Astrocyte (in vitro differentiated cells and primary cell): ENCODE measurements at regions not wholly inside any gene's neighbourhood (a gene's known extent, or its start where the extent isn't known, plus 50 kb on each side); places are given as distances from the start of the nearest gene placed in this dataset.
A peak's percentile ranks its signal among the peaks of the same experiment; 100 is the strongest.

ENCODE experiments used
- DNase-seq: peaks from one replicate; pipeline ENCODE4 v3.0.0-alpha.2; 2010; ENCODE audit warnings: low read depth
- FAIRE-seq: peaks from 2 replicates; lab custom pipeline; 2011; peaks lifted over from hg19 to GRCh38; lab: Jason Lieb, UNC
- H2AFZ ChIP-seq: 2 replicates; pipeline ENCODE4 v1.6.0; 2012; ENCODE audit warnings: low read depth, low read length, inconsistent platforms
- H3K27ac ChIP-seq: 2 replicates; pipeline ENCODE4 v1.5.1; 2011; ENCODE audit warnings: low read depth, low read length, inconsistent platforms
- H3K27me3 ChIP-seq: 2 replicates; pipeline ENCODE4 v1.6.0; 2011; ENCODE audit warnings: low read length, inconsistent platforms; ENCODE audit not compliant: insufficient read depth
- H3K36me3 ChIP-seq: 2 replicates; pipeline ENCODE4 v1.5.1; 2011; ENCODE audit warnings: low read length, inconsistent platforms; ENCODE audit not compliant: insufficient read depth
- H3K4me1 ChIP-seq: 2 replicates; pipeline ENCODE4 v1.5.1; 2011; ENCODE audit warnings: low read length, inconsistent platforms; ENCODE audit not compliant: insufficient read depth
- H3K4me2 ChIP-seq: 2 replicates; pipeline ENCODE4 v1.6.0; 2012; ENCODE audit warnings: low read length, inconsistent platforms
- H3K4me3 ChIP-seq: 2 replicates; pipeline ENCODE4 v1.5.1; 2011; ENCODE audit warnings: low read depth, mild to moderate bottlenecking, low read length, inconsistent platforms; ENCODE audit not compliant: insufficient read depth
- H3K79me2 ChIP-seq: 2 replicates; pipeline ENCODE4 v1.6.0; 2012; ENCODE audit warnings: mild to moderate bottlenecking, low read length, inconsistent platforms; ENCODE audit not compliant: insufficient read depth
- H3K9ac ChIP-seq: 2 replicates; pipeline ENCODE4 v1.6.0; 2012; ENCODE audit warnings: mild to moderate bottlenecking, low read length, inconsistent platforms
- H3K9me3 ChIP-seq: 2 replicates; pipeline ENCODE4 v1.5.1; 2012; ENCODE audit warnings: low read depth, mild to moderate bottlenecking, low read length, inconsistent platforms; ENCODE audit not compliant: insufficient read depth
- H4K20me1 ChIP-seq: 2 replicates; pipeline ENCODE4 v1.6.0; 2012; ENCODE audit warnings: low read length, inconsistent platforms; ENCODE audit not compliant: insufficient read depth
- H3K27ac Mint-ChIP-seq: one replicate; pipeline ENCODE4 v1.8.0; 2021; ENCODE audit warnings: mild to moderate bottlenecking, mixed read lengths; ENCODE audit not compliant: unreplicated experiment
- H3K27me3 Mint-ChIP-seq: one replicate; pipeline ENCODE4 v1.8.0; 2021; ENCODE audit warnings: low read depth, mixed read lengths; ENCODE audit not compliant: unreplicated experiment
- H3K36me3 Mint-ChIP-seq: one replicate; pipeline ENCODE4 v1.8.0; 2021; ENCODE audit warnings: low read depth, mixed read lengths; ENCODE audit not compliant: unreplicated experiment
- H3K4me1 Mint-ChIP-seq: one replicate; pipeline ENCODE4 v1.8.0; 2021; ENCODE audit warnings: low read depth, mixed read lengths; ENCODE audit not compliant: unreplicated experiment
- H3K4me3 Mint-ChIP-seq: one replicate; pipeline ENCODE4 v1.8.0; 2021; ENCODE audit warnings: mild to moderate bottlenecking, moderate library complexity, mixed read lengths; ENCODE audit not compliant: unreplicated experiment
- H3K9me3 Mint-ChIP-seq: one replicate; pipeline ENCODE4 v1.8.0; 2021; ENCODE audit warnings: mild to moderate bottlenecking, mixed read lengths; ENCODE audit not compliant: unreplicated experiment
- CTCF ChIP-seq: IDR thresholded peaks from 2 replicates; pipeline ENCODE4 v1.5.1; 2011; ENCODE audit warnings: low read depth, mild to moderate bottlenecking, inconsistent platforms, low read length, moderate library complexity; ENCODE audit not compliant: insufficient read depth
- EZH2 ChIP-seq: IDR thresholded peaks from 2 replicates; pipeline ENCODE4 v1.6.1; 2012; ENCODE audit warnings: mild to moderate bottlenecking, low read length, inconsistent platforms; ENCODE audit not compliant: insufficient read depth

- no peaks in the 10 kb centered on the region for H3K27me3 Mint-ChIP-seq
- no peaks in the 10 kb centered on the region for H3K9me3 Mint-ChIP-seq
Observed at GRCh38 chr5:162995568-162995967, 441.8 kb upstream of the CCNG1 start.

GRCh38 chr5:162996053-162996452 is 441.3 kb upstream of the CCNG1 start:
- TF ChIP-seq EZH2 (no peak), CTCF (no peak)
- Histone ChIP-seq H3K4me3 (no peak overlapping the region), H2AFZ (no peak overlapping the region), H3K4me1 (no peaks in the 10 kb centered on the region), H4K20me1 (no peaks in the 10 kb centered on the region), H3K36me3 (no peaks in the 10 kb centered on the region), H3K27me3 (no peaks in the 10 kb centered on the region), H3K79me2 (no peaks in the 10 kb centered on the region), H3K27ac (no peak overlapping the region), H3K9ac (no peak overlapping the region), H3K4me2 (no peak overlapping the region), H3K9me3 (no peaks in the 10 kb centered on the region)
- no peaks in the 10 kb centered on the region for H3K4me1 Mint-ChIP-seq
- H3K27me3 Mint-ChIP-seq: no peaks in the 10 kb centered on the region
- H3K9me3 Mint-ChIP-seq: no peaks in the 10 kb centered on the region
- FAIRE-seq: no peak
- H3K27ac Mint-ChIP-seq: no peak overlapping the region
- H3K36me3 Mint-ChIP-seq: no peaks in the 10 kb centered on the region
- DNase-seq: no peak
- no peak overlapping the region for H3K4me3 Mint-ChIP-seq

More at GRCh38 chr5:162995568-162995967, 441.8 kb upstream of the CCNG1 start:
- Histone ChIP-seq H3K36me3 (no peaks in the 10 kb centered on the region), H2AFZ (no peak overlapping the region), H3K79me2 (no peaks in the 10 kb centered on the region), H3K9me3 (no peaks in the 10 kb centered on the region), H3K27ac (no peak overlapping the region), H3K4me3 (no peak overlapping the region), H4K20me1 (no peaks in the 10 kb centered on the region), H3K9ac (no peak overlapping the region), H3K27me3 (no peaks in the 10 kb centered on the region), H3K4me2 (no peak overlapping the region), H3K4me1 (no peaks in the 10 kb centered on the region)
- TF ChIP-seq CTCF (no peak), EZH2 (no peak)
- H3K36me3 Mint-ChIP-seq: no peaks in the 10 kb centered on the region
- no peak overlapping the region for H3K27ac Mint-ChIP-seq
- no peak overlapping the region for H3K4me3 Mint-ChIP-seq
- no peak for FAIRE-seq
- peaks cover 5% of the 10 kb centered on the region for H3K4me1 Mint-ChIP-seq
- DNase-seq: no peak

- H3K4me2 ChIP-seq: no peak overlapping the region
- Mint-ChIP-seq H3K36me3 (no peaks in the 10 kb centered on the region), H3K27me3 (no peaks in the 10 kb centered on the region), H3K27ac (no peak overlapping the region), H3K9me3 (no peaks in the 10 kb centered on the region), H3K4me3 (no peak overlapping the region), H3K4me1 (peaks cover 4% of the 10 kb centered on the region)
- no peak overlapping the region for H2AFZ ChIP-seq
- H3K4me3 ChIP-seq: no peak overlapping the region
- H3K27ac ChIP-seq: no peak overlapping the region
- DNase-seq (no peak), FAIRE-seq (no peak)
- no peaks in the 10 kb centered on the region for H3K4me1 ChIP-seq
- H3K9ac ChIP-seq: no peak overlapping the region
- H3K36me3 ChIP-seq: no peaks in the 10 kb centered on the region
- H3K27me3 ChIP-seq: no peaks in the 10 kb centered on the region
- H4K20me1 ChIP-seq: no peaks in the 10 kb centered on the region
- no peaks in the 10 kb centered on the region for H3K9me3 ChIP-seq
- peak; percentile 32 for TF ChIP-seq CTCF
- TF ChIP-seq EZH2: no peak
- H3K79me2 ChIP-seq: no peaks in the 10 kb centered on the region
Observed at GRCh38 chr5:163005949-163006348, 431.4 kb upstream of the CCNG1 start.
